Suprapubic skin (tissue), 3 donors: ENCODE measurements at regions not wholly inside any gene's neighbourhood (a gene's known extent, or its start where the extent isn't known, plus 50 kb on each side); places are given as distances from the start of the nearest gene placed in this dataset.

Source experiments
- CTCF ChIP-seq, 2 donors: fragments of 200-600 bp in 1 of 2; fragments of 450-650 bp in 1 of 2; sonication (generic) in 1 of 2; IDR thresholded peaks; one replicate each; pipeline ENCODE4 v1.5.1; 2016 to 2019; ENCODE audit warnings: antibody characterized with exemption in 2 of 2, mild to moderate bottlenecking in 1 of 2, moderate library complexity in 1 of 2
- POLR2A ChIP-seq, 2 donors: fragments of 450-650 bp; IDR thresholded peaks; one replicate each; pipeline ENCODE4 v1.6.1; 2017; ENCODE audit warnings: antibody characterized with exemption in 2 of 2, mild to moderate bottlenecking in 2 of 2, moderate library complexity in 2 of 2

DNA sequence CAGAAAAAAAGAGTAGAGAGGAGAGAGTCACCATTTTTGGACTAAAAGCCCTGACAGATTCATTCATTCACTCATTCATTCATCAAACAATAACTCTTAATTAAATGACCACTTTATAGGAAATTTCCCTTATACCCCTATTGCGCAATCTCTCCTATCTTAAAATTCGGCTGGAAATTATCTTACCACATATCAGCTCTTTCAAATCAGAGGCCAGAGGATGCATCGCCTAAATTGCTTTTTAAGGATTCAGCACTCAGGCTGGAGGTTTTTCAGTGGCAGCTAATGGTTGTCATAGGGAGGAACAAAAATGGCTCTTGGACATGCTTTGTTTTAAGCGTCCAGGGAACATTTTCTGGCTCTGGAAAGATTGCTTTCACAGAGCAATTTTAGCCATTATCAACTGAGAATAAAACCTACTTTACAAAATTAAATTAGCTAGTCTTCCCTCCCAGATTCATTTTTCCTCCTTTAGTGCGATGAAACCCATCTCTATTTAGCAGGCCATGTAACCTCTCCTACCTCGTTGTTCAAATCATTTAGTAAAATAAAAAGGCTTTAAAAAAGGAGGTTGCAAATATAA, 115.2 kb downstream of the OLFM4 start:
- no peak for TF ChIP-seq CTCF (IDR thresholded peaks at IDR 0.05)
- TF ChIP-seq POLR2A (IDR thresholded peaks at IDR 0.05) = no peak
